Testis (tissue), 2 donors: ENCODE measurements at regions not wholly inside any gene's neighbourhood (a gene's known extent, or its start where the extent isn't known, plus 50 kb on each side); places are given as distances from the start of the nearest gene placed in this dataset.

Experiments used
- DNase-seq: peaks from one replicate; pipeline ENCODE4 v3.0.0-alpha.2; 2019
- H3K27ac ChIP-seq, 2 donors: fragments of 200-600 bp; sonication (generic); one replicate each; pipeline ENCODE4 v1.5.1; 2019
- H3K27me3 ChIP-seq: fragments of 200-600 bp; sonication (generic); one replicate; pipeline ENCODE4 v1.5.1; 2019
- H3K36me3 ChIP-seq: fragments of 200-600 bp; sonication (generic); one replicate; pipeline ENCODE4 v1.5.1; 2017; ENCODE audit warnings: low read depth; ENCODE audit errors: missing control alignments
- H3K4me1 ChIP-seq: fragments of 200-600 bp; sonication (generic); one replicate; pipeline ENCODE4 v1.5.1; 2019
- H3K4me3 ChIP-seq, 2 donors: fragments of 200-600 bp; sonication (generic); one replicate each; pipeline ENCODE4 v1.5.1; 2017 to 2019
- H3K9me3 ChIP-seq: fragments of 200-600 bp; sonication (generic); one replicate; pipeline ENCODE4 v1.5.1; 2017
- POLR2A ChIP-seq: fragments of 450-650 bp; IDR thresholded peaks from one replicate; pipeline ENCODE4 v1.6.1; 2017; ENCODE audit warnings: antibody characterized with exemption, mild to moderate bottlenecking, moderate library complexity
- WGBS, 2 donors: methylation state at CpG; one replicate each; pipeline ENCODE4 v1.1.5; 2018; 5-methylcytosine and 5-hydroxymethylcytosine counted together
- intact Hi-C: fragments of 100-400 bp; cut with DNase I; formaldehyde crosslinking; loops from one replicate; pipeline ENCODE4 v1.15.1; 2023; ENCODE audit warnings: low total_unique reads
- TF ChIP-seq, protein P1 (sequence below), 3 experiments: fragments of 450-650 bp in 2 of 3; fragments of 200-600 bp in 1 of 3; sonication (generic) in 1 of 3; IDR thresholded peaks; one replicate each; pipeline ENCODE4 v1.5.1; 2016 to 2019; ENCODE audit warnings: antibody characterized with exemption in 3 of 3, mild to moderate bottlenecking in 2 of 3, moderate library complexity in 1 of 3

DNA sequence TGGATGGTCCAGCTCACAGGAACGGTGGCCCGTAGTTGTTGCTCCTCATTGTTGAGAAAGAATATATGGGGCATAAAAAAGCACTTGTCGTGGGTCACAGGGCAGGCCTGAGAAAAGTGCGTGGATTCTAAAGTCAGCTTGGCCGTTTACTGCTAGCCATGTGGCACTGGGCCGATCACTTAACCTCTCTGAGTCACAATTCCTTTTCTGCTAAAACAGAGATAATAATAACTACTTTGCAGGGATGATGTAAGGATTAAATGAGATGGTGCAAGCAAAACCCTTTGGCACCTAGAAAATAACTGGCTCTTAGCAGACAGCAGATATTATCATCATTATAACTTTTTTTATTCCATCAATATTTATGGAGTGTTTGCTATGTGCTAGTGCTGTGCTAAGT is 579.7 kb downstream of the CCDC171 start:
- intact Hi-C loops: no loop called here
- DNase-seq: no peak
- Histone ChIP-seq H3K36me3 (no peaks in the 10 kb centered on the region), H3K9me3 (no peaks in the 10 kb centered on the region), H3K27ac (no peak overlapping the region), H3K27me3 (no peaks in the 10 kb centered on the region), H3K4me1 (no peaks in the 10 kb centered on the region), H3K4me3 (no peak overlapping the region)
- TF ChIP-seq POLR2A: no peak
- 92 to 97% methylated on average over 6 of the region's 6 CpGs for WGBS, 2 donors

GRCh38 chr9:16133032-16133431 is 580.2 kb downstream of the CCDC171 start:
- no peak for DNase-seq
- Histone ChIP-seq H3K27ac (no peak overlapping the region), H3K4me3 (no peak overlapping the region), H3K27me3 (no peaks in the 10 kb centered on the region), H3K36me3 (no peaks in the 10 kb centered on the region), H3K9me3 (no peaks in the 10 kb centered on the region), H3K4me1 (no peaks in the 10 kb centered on the region)
- intact Hi-C loops: no loop called here
- TF ChIP-seq, protein P1, sequence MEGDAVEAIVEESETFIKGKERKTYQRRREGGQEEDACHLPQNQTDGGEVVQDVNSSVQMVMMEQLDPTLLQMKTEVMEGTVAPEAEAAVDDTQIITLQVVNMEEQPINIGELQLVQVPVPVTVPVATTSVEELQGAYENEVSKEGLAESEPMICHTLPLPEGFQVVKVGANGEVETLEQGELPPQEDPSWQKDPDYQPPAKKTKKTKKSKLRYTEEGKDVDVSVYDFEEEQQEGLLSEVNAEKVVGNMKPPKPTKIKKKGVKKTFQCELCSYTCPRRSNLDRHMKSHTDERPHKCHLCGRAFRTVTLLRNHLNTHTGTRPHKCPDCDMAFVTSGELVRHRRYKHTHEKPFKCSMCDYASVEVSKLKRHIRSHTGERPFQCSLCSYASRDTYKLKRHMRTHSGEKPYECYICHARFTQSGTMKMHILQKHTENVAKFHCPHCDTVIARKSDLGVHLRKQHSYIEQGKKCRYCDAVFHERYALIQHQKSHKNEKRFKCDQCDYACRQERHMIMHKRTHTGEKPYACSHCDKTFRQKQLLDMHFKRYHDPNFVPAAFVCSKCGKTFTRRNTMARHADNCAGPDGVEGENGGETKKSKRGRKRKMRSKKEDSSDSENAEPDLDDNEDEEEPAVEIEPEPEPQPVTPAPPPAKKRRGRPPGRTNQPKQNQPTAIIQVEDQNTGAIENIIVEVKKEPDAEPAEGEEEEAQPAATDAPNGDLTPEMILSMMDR (IDR thresholded peaks at IDR 0.05): no peak
- TF ChIP-seq POLR2A: no peak

- TF ChIP-seq POLR2A: no peak
- TF ChIP-seq, protein P1 (IDR thresholded peaks at IDR 0.05): peak; percentile 73 to 81 (median 78)
- no peaks in the 10 kb centered on the region for H3K4me1 ChIP-seq
- no peaks in the 10 kb centered on the region for H3K36me3 ChIP-seq
- H3K27me3 ChIP-seq: no peaks in the 10 kb centered on the region
- no peak overlapping the region for H3K27ac ChIP-seq
- WGBS, 2 donors: 34 to 43% methylated on average over 17 to 19 of the region's 19 CpGs
- intact Hi-C loops: no loop called here
- no peak overlapping the region for H3K4me3 ChIP-seq
- peak; percentile 74 for DNase-seq
- H3K9me3 ChIP-seq: no peaks in the 10 kb centered on the region
Observed at GRCh38 chr9:16133556-16134227, 580.8 kb downstream of the CCDC171 start.

GRCh38 chr9:16134351-16134750 is 581.5 kb downstream of the CCDC171 start:
- Histone ChIP-seq H3K4me1 (no peaks in the 10 kb centered on the region), H3K4me3 (no peak overlapping the region), H3K36me3 (no peaks in the 10 kb centered on the region), H3K27ac (no peak overlapping the region), H3K9me3 (no peaks in the 10 kb centered on the region), H3K27me3 (no peaks in the 10 kb centered on the region)
- 75 to 82% methylated on average over 4 of the region's 4 CpGs for WGBS, 2 donors
- intact Hi-C loops: no loop called here
- no peak for DNase-seq
- TF ChIP-seq POLR2A: no peak
- TF ChIP-seq, protein P1 (IDR thresholded peaks at IDR 0.05): no peak

- 89 to 100% methylated on average over 1 of the region's 1 CpG for WGBS, 2 donors
- Histone ChIP-seq H3K9me3 (no peaks in the 10 kb centered on the region), H3K36me3 (no peaks in the 10 kb centered on the region), H3K4me1 (no peaks in the 10 kb centered on the region), H3K27ac (no peak overlapping the region), H3K27me3 (no peaks in the 10 kb centered on the region), H3K4me3 (no peak overlapping the region)
- TF ChIP-seq, protein P1 (IDR thresholded peaks at IDR 0.05): no peak
- no peak for TF ChIP-seq POLR2A
- intact Hi-C loops: no loop called here
- DNase-seq: no peak
Observed at GRCh38 chr9:16135968-16136367, 583.1 kb downstream of the CCDC171 start.
